Neural cell (in vitro differentiated cells): ENCODE measurements at regions not wholly inside any gene's neighbourhood (a gene's known extent, or its start where the extent isn't known, plus 50 kb on each side); places are given as distances from the start of the nearest gene placed in this dataset.

Source experiments
- H2AFZ ChIP-seq: fragments of 200-600, 300-800 bp; sonication (generic), shearing (Covaris generic); 2 replicates; pipeline ENCODE4 v1.6.0; 2014; ENCODE audit warnings: low read depth, mild to moderate bottlenecking, antibody characterized with exemption, low read length, moderate library complexity
- H3F3A ChIP-seq: fragments of 200-600 bp; shearing (Covaris generic); 2 replicates; pipeline ENCODE4 v1.6.1; 2016; ENCODE audit warnings: mild to moderate bottlenecking, moderate library complexity, mixed read lengths, antibody characterized with exemption, low read length; ENCODE audit not compliant: insufficient read depth, poor library complexity, severe bottlenecking
- H3K27ac ChIP-seq: fragments of 200-600, 300-800 bp; sonication (generic), shearing (Covaris generic); 2 replicates; pipeline ENCODE4 v1.5.1; 2014; ENCODE audit warnings: mild to moderate bottlenecking, low read length, moderate library complexity
- H3K27me3 ChIP-seq: fragments of 300-800, 200-600 bp; sonication (generic), shearing (Covaris generic); 2 replicates; pipeline ENCODE4 v1.6.0; 2014; ENCODE audit warnings: mild to moderate bottlenecking, low read depth, low read length, moderate library complexity; ENCODE audit not compliant: insufficient read depth
- H3K36me3 ChIP-seq: fragments of 300-800, 200-600 bp; sonication (generic), shearing (Covaris generic); 2 replicates; pipeline ENCODE4 v1.5.1; 2014; ENCODE audit warnings: mild to moderate bottlenecking, antibody characterized with exemption, low read length, moderate library complexity; ENCODE audit not compliant: insufficient read depth
- H3K4me2 ChIP-seq: fragments of 300-800, 200-600 bp; sonication (generic), shearing (Covaris generic); 2 replicates; pipeline ENCODE4 v1.6.0; 2014; ENCODE audit warnings: mild to moderate bottlenecking, low read length
- H3K4me3 ChIP-seq: fragments of 300-800, 200-600 bp; sonication (generic), shearing (Covaris generic); 2 replicates; pipeline ENCODE4 v1.5.1; 2014; ENCODE audit warnings: mild to moderate bottlenecking, low read length, moderate library complexity
- H3K79me2 ChIP-seq: fragments of 200-600 bp; shearing (Covaris generic); replicated peaks from 2 replicates; pipeline ENCODE4 v1.6.0; 2014; ENCODE audit warnings: mild to moderate bottlenecking, low read length, moderate library complexity; ENCODE audit not compliant: insufficient read depth
- H3K9ac ChIP-seq: fragments of 300-800, 200-600 bp; sonication (generic), shearing (Covaris generic); 2 replicates; pipeline ENCODE4 v1.6.1; 2016; ENCODE audit warnings: mild to moderate bottlenecking, low read length, mixed read lengths
- H3K9me2 ChIP-seq: fragments of 200-600 bp; shearing (Covaris generic); 2 replicates; pipeline ENCODE4 v1.6.1; 2016; ENCODE audit warnings: mild to moderate bottlenecking, low read length, mixed read lengths; ENCODE audit not compliant: insufficient read depth
- H3K9me3 ChIP-seq: fragments of 200-600, 300-800 bp; sonication (generic), shearing (Covaris generic); 2 replicates; pipeline ENCODE4 v1.6.1; 2016; ENCODE audit warnings: mild to moderate bottlenecking, mixed run types, low read length, moderate library complexity, mixed read lengths
- H4K20me1 ChIP-seq: fragments of 200-600 bp; shearing (Covaris generic); 2 replicates; pipeline ENCODE4 v1.6.1; 2016; ENCODE audit warnings: mild to moderate bottlenecking, mixed run types; ENCODE audit not compliant: insufficient read depth
- EP300 ChIP-seq: fragments of 450-650 bp; conservative IDR thresholded peaks from 2 replicates; pipeline ENCODE4 v1.6.1; 2014; ENCODE audit warnings: antibody characterized with exemption, mild to moderate bottlenecking, moderate library complexity; ENCODE audit not compliant: poor library complexity, severe bottlenecking
- EZH2 ChIP-seq: fragments of 200-600, 300-800 bp; shearing (Covaris generic), sonication (generic); IDR thresholded peaks from 2 replicates; pipeline ENCODE4 v1.6.1; 2014; ENCODE audit warnings: antibody characterized with exemption, low read length, borderline replicate concordance, mild to moderate bottlenecking; ENCODE audit not compliant: insufficient read depth, poor library complexity, severe bottlenecking
- MXI1 ChIP-seq: fragments of 450-650 bp; conservative IDR thresholded peaks from 2 replicates; pipeline ENCODE4 v1.6.1; 2014; ENCODE audit warnings: antibody characterized with exemption, mild to moderate bottlenecking; ENCODE audit not compliant: poor library complexity, severe bottlenecking
- POLR2AphosphoS5 ChIP-seq: IDR thresholded peaks from 2 replicates; pipeline ENCODE4 v1.6.1; 2012
- RAD21 ChIP-seq: fragments of 450-650 bp; conservative IDR thresholded peaks from 2 replicates; pipeline ENCODE4 v1.6.1; 2014; ENCODE audit warnings: antibody characterized with exemption, mild to moderate bottlenecking, moderate library complexity
- REST ChIP-seq: IDR thresholded peaks from 2 replicates; pipeline ENCODE4 v1.6.1; 2012; ENCODE audit warnings: borderline replicate concordance
- SMC3 ChIP-seq: fragments of 450-650 bp; conservative IDR thresholded peaks from 2 replicates; pipeline ENCODE4 v1.6.1; 2014; ENCODE audit warnings: antibody characterized with exemption, mild to moderate bottlenecking, moderate library complexity; ENCODE audit not compliant: poor library complexity
- TAF1 ChIP-seq: IDR thresholded peaks from 2 replicates; pipeline ENCODE4 v1.6.1; 2012; ENCODE audit warnings: low read depth
- TF ChIP-seq, protein P1 (sequence below): fragments of 450-650 bp; IDR thresholded peaks from 2 replicates; pipeline ENCODE4 v1.5.1; 2014; ENCODE audit warnings: antibody characterized with exemption, mild to moderate bottlenecking, moderate library complexity; ENCODE audit not compliant: poor library complexity, severe bottlenecking

- H3K9me3 ChIP-seq: no peaks in the 10 kb centered on the region
- H3K27ac ChIP-seq: no peak overlapping the region
- no peak overlapping the region for H3K9ac ChIP-seq
- H3K9me2 ChIP-seq: no peaks in the 10 kb centered on the region
- no peak overlapping the region for H3K4me3 ChIP-seq
- H3K27me3 ChIP-seq: no peaks in the 10 kb centered on the region
- TF ChIP-seq, protein P1, sequence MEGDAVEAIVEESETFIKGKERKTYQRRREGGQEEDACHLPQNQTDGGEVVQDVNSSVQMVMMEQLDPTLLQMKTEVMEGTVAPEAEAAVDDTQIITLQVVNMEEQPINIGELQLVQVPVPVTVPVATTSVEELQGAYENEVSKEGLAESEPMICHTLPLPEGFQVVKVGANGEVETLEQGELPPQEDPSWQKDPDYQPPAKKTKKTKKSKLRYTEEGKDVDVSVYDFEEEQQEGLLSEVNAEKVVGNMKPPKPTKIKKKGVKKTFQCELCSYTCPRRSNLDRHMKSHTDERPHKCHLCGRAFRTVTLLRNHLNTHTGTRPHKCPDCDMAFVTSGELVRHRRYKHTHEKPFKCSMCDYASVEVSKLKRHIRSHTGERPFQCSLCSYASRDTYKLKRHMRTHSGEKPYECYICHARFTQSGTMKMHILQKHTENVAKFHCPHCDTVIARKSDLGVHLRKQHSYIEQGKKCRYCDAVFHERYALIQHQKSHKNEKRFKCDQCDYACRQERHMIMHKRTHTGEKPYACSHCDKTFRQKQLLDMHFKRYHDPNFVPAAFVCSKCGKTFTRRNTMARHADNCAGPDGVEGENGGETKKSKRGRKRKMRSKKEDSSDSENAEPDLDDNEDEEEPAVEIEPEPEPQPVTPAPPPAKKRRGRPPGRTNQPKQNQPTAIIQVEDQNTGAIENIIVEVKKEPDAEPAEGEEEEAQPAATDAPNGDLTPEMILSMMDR: no peak
- TF ChIP-seq EZH2 (no peak), TAF1 (no peak), RAD21 (no peak), REST (no peak), MXI1 (no peak), SMC3 (no peak), EP300 (no peak), POLR2AphosphoS5 (no peak)
- H4K20me1 ChIP-seq: no peaks in the 10 kb centered on the region
- no peaks in the 10 kb centered on the region for H3K36me3 ChIP-seq
- no peaks in the 10 kb centered on the region for H3F3A ChIP-seq
- no peak overlapping the region for H2AFZ ChIP-seq
- H3K4me2 ChIP-seq: no peak overlapping the region
- no peaks in the 10 kb centered on the region for H3K79me2 ChIP-seq
Measured at GRCh38 chr13:84654654-84655275, 772.5 kb upstream of the SLITRK1 start.

- Histone ChIP-seq H3K9me2 (no peaks in the 10 kb centered on the region), H4K20me1 (no peaks in the 10 kb centered on the region), H3K4me3 (no peak overlapping the region), H3K9ac (no peak overlapping the region), H3K27me3 (no peaks in the 10 kb centered on the region), H3K4me2 (no peak overlapping the region), H3K27ac (no peak overlapping the region), H3F3A (no peaks in the 10 kb centered on the region), H2AFZ (no peak overlapping the region), H3K36me3 (no peaks in the 10 kb centered on the region), H3K9me3 (no peaks in the 10 kb centered on the region), H3K79me2 (no peaks in the 10 kb centered on the region)
- no peak for TF ChIP-seq TAF1
- TF ChIP-seq RAD21: no peak
- TF ChIP-seq, protein P1: no peak
- TF ChIP-seq MXI1: no peak
Measured at GRCh38 chr13:84653915-84654534, 771.8 kb upstream of the SLITRK1 start.
